Bronchial epithelial cell (primary cell): ENCODE measurements at regions not wholly inside any gene's neighbourhood (a gene's known extent, or its start where the extent isn't known, plus 50 kb on each side); places are given as distances from the start of the nearest gene placed in this dataset.
A peak's percentile ranks its signal among the peaks of the same experiment; 100 is the strongest.

ENCODE experiments used
- DNase-seq: peaks from one replicate; pipeline ENCODE4 v3.0.0-alpha.2; 2010; ENCODE audit warnings: low read depth
- FAIRE-seq: peaks from 2 replicates; lab custom pipeline; 2011; peaks lifted over from hg19 to GRCh38; lab: Jason Lieb, UNC
- H3K27me3 ChIP-seq: 2 replicates; pipeline ENCODE4 v1.5.1; 2011; ENCODE audit warnings: low read length; ENCODE audit not compliant: control insufficient read depth, insufficient read depth
- H3K36me3 ChIP-seq: 2 replicates; pipeline ENCODE4 v1.5.1; 2011; ENCODE audit warnings: low read length; ENCODE audit not compliant: control insufficient read depth, insufficient read depth
- H3K4me3 ChIP-seq: 2 replicates; pipeline ENCODE4 v1.5.1; 2011; ENCODE audit warnings: mild to moderate bottlenecking, low read depth, low read length, control low read depth
- TF ChIP-seq, protein P1 (sequence below): IDR thresholded peaks from 2 replicates; pipeline ENCODE4 v1.5.1; 2011; ENCODE audit warnings: mild to moderate bottlenecking, moderate library complexity, low read length, control low read depth, inconsistent platforms; ENCODE audit not compliant: insufficient read depth, severe bottlenecking

GRCh38 chr1:82820816-82821215 is 1020.1 kb downstream of the ADGRL2 start:
- TF ChIP-seq, protein P1, sequence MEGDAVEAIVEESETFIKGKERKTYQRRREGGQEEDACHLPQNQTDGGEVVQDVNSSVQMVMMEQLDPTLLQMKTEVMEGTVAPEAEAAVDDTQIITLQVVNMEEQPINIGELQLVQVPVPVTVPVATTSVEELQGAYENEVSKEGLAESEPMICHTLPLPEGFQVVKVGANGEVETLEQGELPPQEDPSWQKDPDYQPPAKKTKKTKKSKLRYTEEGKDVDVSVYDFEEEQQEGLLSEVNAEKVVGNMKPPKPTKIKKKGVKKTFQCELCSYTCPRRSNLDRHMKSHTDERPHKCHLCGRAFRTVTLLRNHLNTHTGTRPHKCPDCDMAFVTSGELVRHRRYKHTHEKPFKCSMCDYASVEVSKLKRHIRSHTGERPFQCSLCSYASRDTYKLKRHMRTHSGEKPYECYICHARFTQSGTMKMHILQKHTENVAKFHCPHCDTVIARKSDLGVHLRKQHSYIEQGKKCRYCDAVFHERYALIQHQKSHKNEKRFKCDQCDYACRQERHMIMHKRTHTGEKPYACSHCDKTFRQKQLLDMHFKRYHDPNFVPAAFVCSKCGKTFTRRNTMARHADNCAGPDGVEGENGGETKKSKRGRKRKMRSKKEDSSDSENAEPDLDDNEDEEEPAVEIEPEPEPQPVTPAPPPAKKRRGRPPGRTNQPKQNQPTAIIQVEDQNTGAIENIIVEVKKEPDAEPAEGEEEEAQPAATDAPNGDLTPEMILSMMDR = no peak
- DNase-seq (no peak), FAIRE-seq (no peak)
- H3K36me3 ChIP-seq = no peaks in the 10 kb centered on the region
- peaks cover 1% of the 10 kb centered on the region for H3K27me3 ChIP-seq
- no peak overlapping the region for H3K4me3 ChIP-seq

- FAIRE-seq (peak; percentile 84), DNase-seq (no peak)
- Histone ChIP-seq H3K4me3 (no peak overlapping the region), H3K27me3 (peaks cover 1% of the 10 kb centered on the region), H3K36me3 (no peaks in the 10 kb centered on the region)
- TF ChIP-seq, protein P1 = no peak
These were observed 1018.5 kb downstream of the ADGRL2 start for GRCh38 chr1:82819234-82819633.

DNA sequence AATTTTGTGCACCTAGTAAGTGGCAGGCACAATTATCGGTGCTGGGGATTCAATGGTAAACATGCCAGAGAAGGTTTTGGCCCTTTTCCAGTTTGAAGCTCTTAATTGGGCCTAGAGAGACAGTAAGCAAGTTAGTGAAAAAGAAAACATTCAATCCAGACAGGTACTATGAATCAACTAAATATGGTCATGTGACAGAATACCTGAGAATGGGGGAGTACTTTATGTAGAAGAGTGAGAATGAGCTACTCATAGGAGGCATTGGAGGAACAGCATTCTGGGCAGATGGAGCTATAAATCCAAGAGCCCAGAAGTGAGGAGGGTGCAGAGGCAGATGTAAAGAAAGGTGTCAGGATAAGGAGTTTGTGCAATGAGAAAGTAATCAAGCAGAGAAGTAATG is 1017.9 kb downstream of the ADGRL2 start:
- TF ChIP-seq, protein P1 = no peak
- no peak for FAIRE-seq
- no peak overlapping the region for H3K4me3 ChIP-seq

GRCh38 chr1:82813386-82813785 is 1012.7 kb downstream of the ADGRL2 start:
- FAIRE-seq (no peak), DNase-seq (no peak)
- no peak overlapping the region for H3K4me3 ChIP-seq
- peaks cover 1% of the 10 kb centered on the region for H3K27me3 ChIP-seq
- TF ChIP-seq, protein P1 = no peak
- no peaks in the 10 kb centered on the region for H3K36me3 ChIP-seq

More for the DNA sequence above, 1017.9 kb downstream of the ADGRL2 start:
- H3K27me3 ChIP-seq = peaks cover 1% of the 10 kb centered on the region
- peak; percentile 35 for DNase-seq
- H3K36me3 ChIP-seq = no peaks in the 10 kb centered on the region

DNA sequence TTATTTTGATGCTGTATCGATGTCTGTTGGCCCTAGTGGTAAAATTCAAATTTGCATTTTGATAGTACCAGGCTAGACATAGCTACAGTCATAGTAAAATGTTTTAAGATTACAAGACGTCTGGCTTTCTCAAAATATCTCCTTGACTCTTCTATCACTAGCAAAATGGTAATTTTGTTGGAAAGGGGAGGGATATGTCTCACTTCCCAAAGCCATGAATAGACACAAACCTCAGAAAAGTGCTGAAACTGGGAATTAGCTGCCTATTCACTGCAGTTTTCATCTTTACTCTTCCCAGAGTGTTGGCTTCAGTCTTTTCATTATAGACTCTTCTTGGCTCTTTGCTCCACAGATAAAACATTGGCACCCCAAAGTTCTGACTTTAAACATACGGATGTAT is 1009.9 kb downstream of the ADGRL2 start:
- H3K27me3 ChIP-seq = no peaks in the 10 kb centered on the region
- FAIRE-seq (no peak), DNase-seq (no peak)
- H3K36me3 ChIP-seq = no peaks in the 10 kb centered on the region
- H3K4me3 ChIP-seq = no peak overlapping the region
- TF ChIP-seq, protein P1 = no peak

GRCh38 chr1:82807563-82807962 is 1006.8 kb downstream of the ADGRL2 start:
- DNase-seq (no peak), FAIRE-seq (no peak)
- TF ChIP-seq, protein P1 = no peak
- H3K27me3 ChIP-seq = no peaks in the 10 kb centered on the region
- no peaks in the 10 kb centered on the region for H3K36me3 ChIP-seq
- no peak overlapping the region for H3K4me3 ChIP-seq
